HepG2 (cell line): ENCODE measurements at regions not wholly inside any gene's neighbourhood (a gene's known extent, or its start where the extent isn't known, plus 50 kb on each side); places are given as distances from the start of the nearest gene placed in this dataset.

Experiments
- FLYWCH1 ChIP-seq: sonication (generic); formaldehyde crosslinking; IDR thresholded peaks from 2 replicates; pipeline ENCODE4 v1.8.1; 2023; ENCODE audit warnings: mild to moderate bottlenecking, missing genetic modification reagents
- HNF4G ChIP-seq, 2 experiments: sonication (generic) in 1 of 2; formaldehyde crosslinking in 1 of 2; IDR thresholded peaks; 2 replicates each; pipeline versions ENCODE4 v1.4.0 to v1.6.1; 2011 to 2020; ENCODE audit warnings: borderline replicate concordance in 2 of 2, low read depth in 2 of 2, mild to moderate bottlenecking in 2 of 2, low read length in 1 of 2, missing genetic modification reagents in 1 of 2, moderate library complexity in 1 of 2
- NR2C2 ChIP-seq: sonication (generic); formaldehyde crosslinking; IDR thresholded peaks from 2 replicates; pipeline ENCODE4 v1.4.0; 2020; ENCODE audit warnings: missing genetic modification reagents, mild to moderate bottlenecking, moderate library complexity, borderline replicate concordance
- TBP ChIP-seq: sonication (generic); formaldehyde crosslinking; IDR thresholded peaks from 2 replicates; pipeline ENCODE4 v1.5.0; 2020; ENCODE audit warnings: missing genetic modification reagents
- ZFP90 ChIP-seq: sonication (generic); formaldehyde crosslinking; IDR thresholded peaks from 2 replicates; pipeline ENCODE4 v1.8.0; 2022; ENCODE audit warnings: missing genetic modification reagents, mild to moderate bottlenecking, inconsistent platforms, borderline replicate concordance
- ZNF160 ChIP-seq: sonication (generic); formaldehyde crosslinking; IDR thresholded peaks from 2 replicates; pipeline ENCODE4 v1.8.0; 2022; ENCODE audit warnings: mild to moderate bottlenecking, inconsistent platforms, missing genetic modification reagents
- ZNF530 ChIP-seq: sonication (generic); formaldehyde crosslinking; IDR thresholded peaks from 2 replicates; pipeline ENCODE4 v1.5.0; 2020; ENCODE audit warnings: low read depth, mild to moderate bottlenecking, missing genetic modification reagents
- ZNF550 ChIP-seq: sonication (generic); formaldehyde crosslinking; IDR thresholded peaks from 2 replicates; pipeline ENCODE4 v1.4.0; 2020; ENCODE audit warnings: mild to moderate bottlenecking, missing genetic modification reagents, borderline replicate concordance
- TF ChIP-seq, protein P1 (sequence below): sonication (generic); formaldehyde crosslinking; IDR thresholded peaks from 2 replicates; pipeline ENCODE4 v1.9.0; 2021; ENCODE audit warnings: mild to moderate bottlenecking, missing genetic modification reagents
- TF ChIP-seq, protein P2 (sequence below): sonication (generic); formaldehyde crosslinking; IDR thresholded peaks from 2 replicates; pipeline ENCODE4 v1.4.0; 2020; ENCODE audit warnings: mild to moderate bottlenecking, missing genetic modification reagents
- TF ChIP-seq, protein P3 (sequence below): sonication (generic); formaldehyde crosslinking; IDR thresholded peaks from 2 replicates; pipeline ENCODE4 v1.5.0; 2020; ENCODE audit warnings: mild to moderate bottlenecking, missing genetic modification reagents
- TF ChIP-seq, protein P4 (sequence below): sonication (generic); formaldehyde crosslinking; IDR thresholded peaks from 2 replicates; pipeline ENCODE4 v1.4.0; 2020; ENCODE audit warnings: missing genetic modification reagents

DNA sequence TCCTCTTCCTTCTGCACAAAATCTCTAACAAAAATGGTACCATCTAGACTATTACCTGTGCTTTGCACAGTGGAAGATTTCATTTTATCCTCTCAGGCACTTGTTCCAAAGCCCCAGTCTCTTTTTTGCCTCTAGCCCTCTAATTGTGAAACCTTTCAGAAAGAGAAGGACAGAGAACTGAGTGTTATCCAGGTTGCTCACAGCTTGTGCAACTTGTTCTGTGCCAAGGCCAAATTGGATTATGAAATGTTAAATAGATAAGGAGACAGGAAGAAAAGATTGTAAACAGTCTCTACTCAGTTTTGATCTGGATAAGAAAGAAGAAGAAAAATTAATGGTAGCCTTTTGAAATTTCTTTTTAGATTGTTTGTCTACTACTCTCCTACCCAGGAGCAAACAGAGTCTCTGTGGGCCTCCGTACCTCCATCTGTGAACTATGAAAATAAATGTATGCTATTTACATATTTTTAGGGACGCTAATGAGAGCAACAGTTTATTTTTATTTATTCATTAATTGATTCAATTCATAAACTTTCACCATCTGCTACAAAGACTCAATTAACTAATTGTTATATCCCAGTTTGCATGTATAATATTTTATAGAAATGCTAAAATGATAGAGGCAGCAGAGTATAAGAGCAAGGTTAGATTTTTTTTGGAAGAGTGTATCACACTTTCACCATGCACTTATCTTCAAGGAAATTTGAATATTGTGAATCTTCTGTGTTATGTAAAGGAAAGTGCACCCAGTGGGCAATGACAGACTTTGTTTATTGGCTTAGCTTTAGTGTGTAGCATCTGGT lies 339.0 kb upstream of the ETAA1 start (continued):
- TF ChIP-seq, protein P1, sequence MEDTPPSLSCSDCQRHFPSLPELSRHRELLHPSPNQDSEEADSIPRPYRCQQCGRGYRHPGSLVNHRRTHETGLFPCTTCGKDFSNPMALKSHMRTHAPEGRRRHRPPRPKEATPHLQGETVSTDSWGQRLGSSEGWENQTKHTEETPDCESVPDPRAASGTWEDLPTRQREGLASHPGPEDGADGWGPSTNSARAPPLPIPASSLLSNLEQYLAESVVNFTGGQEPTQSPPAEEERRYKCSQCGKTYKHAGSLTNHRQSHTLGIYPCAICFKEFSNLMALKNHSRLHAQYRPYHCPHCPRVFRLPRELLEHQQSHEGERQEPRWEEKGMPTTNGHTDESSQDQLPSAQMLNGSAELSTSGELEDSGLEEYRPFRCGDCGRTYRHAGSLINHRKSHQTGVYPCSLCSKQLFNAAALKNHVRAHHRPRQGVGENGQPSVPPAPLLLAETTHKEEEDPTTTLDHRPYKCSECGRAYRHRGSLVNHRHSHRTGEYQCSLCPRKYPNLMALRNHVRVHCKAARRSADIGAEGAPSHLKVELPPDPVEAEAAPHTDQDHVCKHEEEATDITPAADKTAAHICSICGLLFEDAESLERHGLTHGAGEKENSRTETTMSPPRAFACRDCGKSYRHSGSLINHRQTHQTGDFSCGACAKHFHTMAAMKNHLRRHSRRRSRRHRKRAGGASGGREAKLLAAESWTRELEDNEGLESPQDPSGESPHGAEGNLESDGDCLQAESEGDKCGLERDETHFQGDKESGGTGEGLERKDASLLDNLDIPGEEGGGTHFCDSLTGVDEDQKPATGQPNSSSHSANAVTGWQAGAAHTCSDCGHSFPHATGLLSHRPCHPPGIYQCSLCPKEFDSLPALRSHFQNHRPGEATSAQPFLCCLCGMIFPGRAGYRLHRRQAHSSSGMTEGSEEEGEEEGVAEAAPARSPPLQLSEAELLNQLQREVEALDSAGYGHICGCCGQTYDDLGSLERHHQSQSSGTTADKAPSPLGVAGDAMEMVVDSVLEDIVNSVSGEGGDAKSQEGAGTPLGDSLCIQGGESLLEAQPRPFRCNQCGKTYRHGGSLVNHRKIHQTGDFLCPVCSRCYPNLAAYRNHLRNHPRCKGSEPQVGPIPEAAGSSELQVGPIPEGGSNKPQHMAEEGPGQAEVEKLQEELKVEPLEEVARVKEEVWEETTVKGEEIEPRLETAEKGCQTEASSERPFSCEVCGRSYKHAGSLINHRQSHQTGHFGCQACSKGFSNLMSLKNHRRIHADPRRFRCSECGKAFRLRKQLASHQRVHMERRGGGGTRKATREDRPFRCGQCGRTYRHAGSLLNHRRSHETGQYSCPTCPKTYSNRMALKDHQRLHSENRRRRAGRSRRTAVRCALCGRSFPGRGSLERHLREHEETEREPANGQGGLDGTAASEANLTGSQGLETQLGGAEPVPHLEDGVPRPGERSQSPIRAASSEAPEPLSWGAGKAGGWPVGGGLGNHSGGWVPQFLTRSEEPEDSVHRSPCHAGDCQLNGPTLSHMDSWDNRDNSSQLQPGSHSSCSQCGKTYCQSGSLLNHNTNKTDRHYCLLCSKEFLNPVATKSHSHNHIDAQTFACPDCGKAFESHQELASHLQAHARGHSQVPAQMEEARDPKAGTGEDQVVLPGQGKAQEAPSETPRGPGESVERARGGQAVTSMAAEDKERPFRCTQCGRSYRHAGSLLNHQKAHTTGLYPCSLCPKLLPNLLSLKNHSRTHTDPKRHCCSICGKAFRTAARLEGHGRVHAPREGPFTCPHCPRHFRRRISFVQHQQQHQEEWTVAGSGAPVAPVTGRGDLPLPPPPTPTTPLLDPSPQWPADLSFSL (CRISPR knock-in tag): no peak
- TF ChIP-seq ZFP90: no peak
- TF ChIP-seq, protein P2, sequence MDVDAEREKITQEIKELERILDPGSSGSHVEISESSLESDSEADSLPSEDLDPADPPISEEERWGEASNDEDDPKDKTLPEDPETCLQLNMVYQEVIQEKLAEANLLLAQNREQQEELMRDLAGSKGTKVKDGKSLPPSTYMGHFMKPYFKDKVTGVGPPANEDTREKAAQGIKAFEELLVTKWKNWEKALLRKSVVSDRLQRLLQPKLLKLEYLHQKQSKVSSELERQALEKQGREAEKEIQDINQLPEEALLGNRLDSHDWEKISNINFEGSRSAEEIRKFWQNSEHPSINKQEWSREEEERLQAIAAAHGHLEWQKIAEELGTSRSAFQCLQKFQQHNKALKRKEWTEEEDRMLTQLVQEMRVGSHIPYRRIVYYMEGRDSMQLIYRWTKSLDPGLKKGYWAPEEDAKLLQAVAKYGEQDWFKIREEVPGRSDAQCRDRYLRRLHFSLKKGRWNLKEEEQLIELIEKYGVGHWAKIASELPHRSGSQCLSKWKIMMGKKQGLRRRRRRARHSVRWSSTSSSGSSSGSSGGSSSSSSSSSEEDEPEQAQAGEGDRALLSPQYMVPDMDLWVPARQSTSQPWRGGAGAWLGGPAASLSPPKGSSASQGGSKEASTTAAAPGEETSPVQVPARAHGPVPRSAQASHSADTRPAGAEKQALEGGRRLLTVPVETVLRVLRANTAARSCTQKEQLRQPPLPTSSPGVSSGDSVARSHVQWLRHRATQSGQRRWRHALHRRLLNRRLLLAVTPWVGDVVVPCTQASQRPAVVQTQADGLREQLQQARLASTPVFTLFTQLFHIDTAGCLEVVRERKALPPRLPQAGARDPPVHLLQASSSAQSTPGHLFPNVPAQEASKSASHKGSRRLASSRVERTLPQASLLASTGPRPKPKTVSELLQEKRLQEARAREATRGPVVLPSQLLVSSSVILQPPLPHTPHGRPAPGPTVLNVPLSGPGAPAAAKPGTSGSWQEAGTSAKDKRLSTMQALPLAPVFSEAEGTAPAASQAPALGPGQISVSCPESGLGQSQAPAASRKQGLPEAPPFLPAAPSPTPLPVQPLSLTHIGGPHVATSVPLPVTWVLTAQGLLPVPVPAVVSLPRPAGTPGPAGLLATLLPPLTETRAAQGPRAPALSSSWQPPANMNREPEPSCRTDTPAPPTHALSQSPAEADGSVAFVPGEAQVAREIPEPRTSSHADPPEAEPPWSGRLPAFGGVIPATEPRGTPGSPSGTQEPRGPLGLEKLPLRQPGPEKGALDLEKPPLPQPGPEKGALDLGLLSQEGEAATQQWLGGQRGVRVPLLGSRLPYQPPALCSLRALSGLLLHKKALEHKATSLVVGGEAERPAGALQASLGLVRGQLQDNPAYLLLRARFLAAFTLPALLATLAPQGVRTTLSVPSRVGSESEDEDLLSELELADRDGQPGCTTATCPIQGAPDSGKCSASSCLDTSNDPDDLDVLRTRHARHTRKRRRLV: no peak
- TF ChIP-seq FLYWCH1 (CRISPR knock-in tag): no peak
- TF ChIP-seq ZNF550: no peak
- TF ChIP-seq, protein P3, sequence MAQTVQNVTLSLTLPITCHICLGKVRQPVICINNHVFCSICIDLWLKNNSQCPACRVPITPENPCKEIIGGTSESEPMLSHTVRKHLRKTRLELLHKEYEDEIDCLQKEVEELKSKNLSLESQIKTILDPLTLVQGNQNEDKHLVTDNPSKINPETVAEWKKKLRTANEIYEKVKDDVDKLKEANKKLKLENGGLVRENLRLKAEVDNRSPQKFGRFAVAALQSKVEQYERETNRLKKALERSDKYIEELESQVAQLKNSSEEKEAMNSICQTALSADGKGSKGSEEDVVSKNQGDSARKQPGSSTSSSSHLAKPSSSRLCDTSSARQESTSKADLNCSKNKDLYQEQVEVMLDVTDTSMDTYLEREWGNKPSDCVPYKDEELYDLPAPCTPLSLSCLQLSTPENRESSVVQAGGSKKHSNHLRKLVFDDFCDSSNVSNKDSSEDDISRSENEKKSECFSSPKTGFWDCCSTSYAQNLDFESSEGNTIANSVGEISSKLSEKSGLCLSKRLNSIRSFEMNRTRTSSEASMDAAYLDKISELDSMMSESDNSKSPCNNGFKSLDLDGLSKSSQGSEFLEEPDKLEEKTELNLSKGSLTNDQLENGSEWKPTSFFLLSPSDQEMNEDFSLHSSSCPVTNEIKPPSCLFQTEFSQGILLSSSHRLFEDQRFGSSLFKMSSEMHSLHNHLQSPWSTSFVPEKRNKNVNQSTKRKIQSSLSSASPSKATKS: no peak
- TF ChIP-seq, protein P4, sequence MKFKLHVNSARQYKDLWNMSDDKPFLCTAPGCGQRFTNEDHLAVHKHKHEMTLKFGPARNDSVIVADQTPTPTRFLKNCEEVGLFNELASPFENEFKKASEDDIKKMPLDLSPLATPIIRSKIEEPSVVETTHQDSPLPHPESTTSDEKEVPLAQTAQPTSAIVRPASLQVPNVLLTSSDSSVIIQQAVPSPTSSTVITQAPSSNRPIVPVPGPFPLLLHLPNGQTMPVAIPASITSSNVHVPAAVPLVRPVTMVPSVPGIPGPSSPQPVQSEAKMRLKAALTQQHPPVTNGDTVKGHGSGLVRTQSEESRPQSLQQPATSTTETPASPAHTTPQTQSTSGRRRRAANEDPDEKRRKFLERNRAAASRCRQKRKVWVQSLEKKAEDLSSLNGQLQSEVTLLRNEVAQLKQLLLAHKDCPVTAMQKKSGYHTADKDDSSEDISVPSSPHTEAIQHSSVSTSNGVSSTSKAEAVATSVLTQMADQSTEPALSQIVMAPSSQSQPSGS: peak; percentile 62; the same call in 1 of the 2 replicates
- no peak for TF ChIP-seq TBP (CRISPR knock-in tag)
- 0 out of 2 replicates have a peak, but pooled peaks have one; percentile 20 for TF ChIP-seq NR2C2
- no peak for TF ChIP-seq ZNF530
- no peak for TF ChIP-seq HNF4G (IDR thresholded peaks at IDR 0.05; ENCODE audit: borderline replicate concordance, low read depth, low read length)
- 0 out of 2 replicates have a peak, but pooled peaks have one; percentile 29 for TF ChIP-seq HNF4G (CRISPR knock-in tag; IDR thresholded peaks at IDR 0.05; ENCODE audit: borderline replicate concordance, low read depth)
- TF ChIP-seq ZNF160 (CRISPR knock-in tag): no peak
